HG03175 (cell line): ENCODE measurements at regions not wholly inside any gene's neighbourhood (a gene's known extent, or its start where the extent isn't known, plus 50 kb on each side); places are given as distances from the start of the nearest gene placed in this dataset.

Experiments used
- ATAC-seq: cut with Tn5 transposase; IDR thresholded peaks from one replicate; pipeline ENCODE4 v1.9.1; 2021; ENCODE audit warnings: mild to moderate bottlenecking, moderate library complexity; ENCODE audit not compliant: unreplicated experiment

GRCh38 chr5:74200560-74200959 lies 440.0 kb downstream of the ENC1 start:
- ATAC-seq = no peak

- ATAC-seq = no peak
Measured at GRCh38 chr5:74199436-74200210, 440.9 kb downstream of the ENC1 start.

GRCh38 chr5:74199005-74199404 lies 441.5 kb downstream of the ENC1 start:
- ATAC-seq = no peak

GRCh38 chr5:74198156-74198555 lies 442.4 kb downstream of the ENC1 start:
- ATAC-seq = no peak

- peak; percentile 63 for ATAC-seq
Measured at GRCh38 chr5:74196233-74196632, 444.3 kb downstream of the ENC1 start.

GRCh38 chr5:74194196-74194595 lies 446.3 kb downstream of the ENC1 start:
- no peak for ATAC-seq

GRCh38 chr5:74192606-74193299 lies 447.8 kb downstream of the ENC1 start:
- ATAC-seq = no peak

- no peak for ATAC-seq
Measured at GRCh38 chr5:74188351-74189105, 452.0 kb downstream of the ENC1 start.

- no peak for ATAC-seq
Measured at GRCh38 chr5:74187757-74188156, 452.8 kb downstream of the ENC1 start.

GRCh38 chr5:74186356-74187315 lies 453.9 kb downstream of the ENC1 start:
- ATAC-seq = no peak

- no peak for ATAC-seq
Measured at GRCh38 chr5:74185599-74185998, 454.9 kb downstream of the ENC1 start.

- ATAC-seq = no peak
Measured at GRCh38 chr5:74184649-74185048, 455.9 kb downstream of the ENC1 start.

- no peak for ATAC-seq
Measured at GRCh38 chr5:74183041-74183440, 457.5 kb downstream of the ENC1 start.

- no peak for ATAC-seq
Measured at GRCh38 chr5:74182603-74183002, 457.9 kb downstream of the ENC1 start.

GRCh38 chr5:74179701-74180100 lies 460.8 kb downstream of the ENC1 start:
- no peak for ATAC-seq

- ATAC-seq = no peak
Measured at GRCh38 chr5:74179179-74179578, 461.3 kb downstream of the ENC1 start.

- ATAC-seq = no peak
Measured at GRCh38 chr5:74177961-74178360, 462.6 kb downstream of the ENC1 start.

GRCh38 chr5:74174366-74174765 lies 466.2 kb downstream of the ENC1 start:
- no peak for ATAC-seq

GRCh38 chr5:74173665-74174064 lies 466.9 kb downstream of the ENC1 start:
- no peak for ATAC-seq

GRCh38 chr5:74173241-74173640 lies 467.3 kb downstream of the ENC1 start:
- ATAC-seq = no peak

- ATAC-seq = no peak
Measured at GRCh38 chr5:74169701-74170100, 470.8 kb downstream of the ENC1 start.
